ENCODE measurements at regions not wholly inside any gene's neighbourhood (a gene's known extent, or its start where the extent isn't known, plus 50 kb on each side); places are given as distances from the start of the nearest gene placed in this dataset.

DNA sequence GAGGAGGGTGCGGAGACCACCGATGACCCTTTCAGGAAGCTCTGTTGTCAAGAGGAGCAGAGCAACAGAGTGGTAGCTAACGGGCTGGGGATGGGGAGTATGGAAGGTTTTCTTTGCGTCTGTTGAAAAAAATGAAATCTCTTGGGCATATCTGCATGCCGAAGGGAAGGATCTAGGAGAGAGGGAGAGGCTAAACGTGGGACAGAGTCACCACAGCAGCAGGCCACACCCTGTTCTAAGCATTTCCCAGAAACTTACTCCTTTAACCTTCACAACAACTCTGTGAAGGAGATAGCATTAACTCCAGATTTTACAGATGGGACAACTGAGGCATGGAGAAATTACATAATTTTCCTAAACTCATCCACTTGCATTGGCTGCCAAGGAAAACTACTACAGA, 71.8 kb upstream of the EXOC1L start:
- no peak for DNase-seq (ENCODE audit: low spot score)
- no peaks in the 10 kb centered on the region for H3K4me1 ChIP-seq
- no peaks in the 10 kb centered on the region for H3K9me3 ChIP-seq
- no peaks in the 10 kb centered on the region for H3K36me3 ChIP-seq
- no peak overlapping the region for H3K4me3 ChIP-seq
- no peak for TF ChIP-seq CTCF (IDR thresholded peaks at IDR 0.05)
- no peak overlapping the region for H3K27ac ChIP-seq
- H3K27me3 ChIP-seq: no peaks in the 10 kb centered on the region

DNA sequence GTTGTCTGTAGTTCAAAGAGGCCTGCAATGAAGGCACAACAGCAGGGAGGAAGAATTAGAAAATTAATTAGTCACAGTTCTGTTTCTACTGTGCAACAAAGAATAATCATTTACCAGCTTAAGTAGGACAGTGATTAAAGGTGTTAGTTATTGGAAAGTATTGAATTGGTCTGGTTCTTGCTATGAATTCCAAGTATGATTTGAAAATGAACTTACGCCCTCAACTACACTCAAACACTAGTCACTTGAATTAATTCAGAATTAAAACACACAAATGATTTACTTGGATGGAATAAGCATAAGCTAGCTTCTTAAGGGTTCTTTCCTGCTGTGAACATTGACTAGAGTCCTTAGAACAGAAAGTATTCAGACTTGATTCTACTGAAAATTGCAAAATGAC, 69.9 kb upstream of the EXOC1L start:
- DNase-seq (ENCODE audit: low spot score): no peak
- no peaks in the 10 kb centered on the region for H3K27me3 ChIP-seq
- no peaks in the 10 kb centered on the region for H3K36me3 ChIP-seq
- no peak overlapping the region for H3K27ac ChIP-seq
- no peaks in the 10 kb centered on the region for H3K4me1 ChIP-seq
- TF ChIP-seq CTCF (IDR thresholded peaks at IDR 0.05): no peak
- H3K9me3 ChIP-seq: no peaks in the 10 kb centered on the region
- H3K4me3 ChIP-seq: no peak overlapping the region

- H3K4me1 ChIP-seq: no peaks in the 10 kb centered on the region
- no peak for TF ChIP-seq CTCF (IDR thresholded peaks at IDR 0.05)
- H3K4me3 ChIP-seq: no peak overlapping the region
- no peaks in the 10 kb centered on the region for H3K36me3 ChIP-seq
- no peaks in the 10 kb centered on the region for H3K9me3 ChIP-seq
- H3K27me3 ChIP-seq: no peaks in the 10 kb centered on the region
- H3K27ac ChIP-seq: no peak overlapping the region
- DNase-seq (ENCODE audit: low spot score): no peak
Measured at GRCh38 chr4:55752810-55753209, 66.8 kb upstream of the EXOC1L start.

GRCh38 chr4:55753856-55754255, 65.7 kb upstream of the EXOC1L start:
- H3K27me3 ChIP-seq: no peaks in the 10 kb centered on the region
- H3K9me3 ChIP-seq: no peaks in the 10 kb centered on the region
- no peak for DNase-seq (ENCODE audit: low spot score)
- H3K4me1 ChIP-seq: no peaks in the 10 kb centered on the region
- no peak for TF ChIP-seq CTCF (IDR thresholded peaks at IDR 0.05)
- H3K4me3 ChIP-seq: no peak overlapping the region
- no peaks in the 10 kb centered on the region for H3K36me3 ChIP-seq
- no peak overlapping the region for H3K27ac ChIP-seq

- Histone ChIP-seq H3K9me3 (no peaks in the 10 kb centered on the region), H3K4me1 (no peaks in the 10 kb centered on the region), H3K4me3 (no peak overlapping the region), H3K27ac (no peak overlapping the region), H3K27me3 (no peaks in the 10 kb centered on the region), H3K36me3 (no peaks in the 10 kb centered on the region)
- DNase-seq (ENCODE audit: low spot score): no peak
- TF ChIP-seq CTCF (IDR thresholded peaks at IDR 0.05): no peak
Measured at GRCh38 chr4:55754754-55755350, 64.7 kb upstream of the EXOC1L start.

DNA sequence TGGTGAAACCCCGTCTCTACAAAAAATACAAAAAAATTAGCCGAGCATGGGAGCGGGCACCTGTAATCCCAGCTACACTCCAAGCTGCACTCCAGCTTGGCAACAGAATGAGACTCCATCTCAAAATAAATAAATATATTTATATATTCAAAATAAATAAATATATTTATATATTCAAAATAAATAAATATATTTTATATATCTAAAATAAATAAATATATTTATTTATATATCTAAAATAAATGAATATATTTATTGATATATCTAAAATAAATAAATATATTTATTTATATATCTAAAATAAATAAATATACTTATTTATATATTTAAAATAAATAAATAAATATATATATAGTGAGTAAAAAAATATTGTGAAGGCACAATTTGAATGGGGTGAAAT, 63.4 kb upstream of the EXOC1L start:
- no peak for DNase-seq (ENCODE audit: low spot score)
- H3K4me1 ChIP-seq: no peaks in the 10 kb centered on the region
- H3K27me3 ChIP-seq: no peaks in the 10 kb centered on the region
- no peak overlapping the region for H3K4me3 ChIP-seq
- TF ChIP-seq CTCF (IDR thresholded peaks at IDR 0.05): no peak
- no peaks in the 10 kb centered on the region for H3K9me3 ChIP-seq
- no peaks in the 10 kb centered on the region for H3K36me3 ChIP-seq
- H3K27ac ChIP-seq: no peak overlapping the region

Measured in right atrium auricular region (tissue), 2 donors.